NCI-H128 (cell line): ENCODE measurements at regions not wholly inside any gene's neighbourhood (a gene's known extent, or its start where the extent isn't known, plus 50 kb on each side); places are given as distances from the start of the nearest gene placed in this dataset.
"Not testable (repeated sequence)": the region's sequence is repeated elsewhere in the genome, so short reads cannot be mapped to it uniquely, and the experiment has no call there.

ENCODE experiments used
- DNase-seq: peaks from one replicate; lab custom pipeline; 2025; ENCODE audit not compliant: unreplicated experiment; lab: John Stamatoyannopoulos, UW

DNA sequence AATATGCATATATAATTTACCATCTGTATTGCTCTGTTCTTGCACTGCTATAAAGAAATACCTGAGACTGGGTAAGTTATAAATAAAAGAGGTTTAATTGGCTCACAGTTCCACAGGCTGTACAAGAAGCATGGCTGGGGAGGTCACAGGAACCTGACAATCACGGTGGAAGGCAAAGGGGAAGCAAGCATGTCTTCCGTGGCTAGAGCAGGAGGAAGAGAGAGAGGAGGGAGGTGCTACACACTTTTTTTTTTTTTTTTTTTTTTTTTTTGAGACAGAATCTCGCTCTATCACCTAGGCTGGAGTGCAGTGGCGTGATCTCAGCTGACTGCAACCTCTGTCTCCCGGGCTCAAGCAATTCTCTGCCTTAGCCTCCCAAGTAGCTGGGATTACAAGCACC, 150.9 kb upstream of the DTNBP1 start:
- not testable (repeated sequence) for DNase-seq

- DNase-seq = no peak
Observed at GRCh38 chr6:15811107-15811506, 148.3 kb upstream of the DTNBP1 start.

GRCh38 chr6:15810618-15811017, 147.8 kb upstream of the DTNBP1 start:
- no peak for DNase-seq

DNA sequence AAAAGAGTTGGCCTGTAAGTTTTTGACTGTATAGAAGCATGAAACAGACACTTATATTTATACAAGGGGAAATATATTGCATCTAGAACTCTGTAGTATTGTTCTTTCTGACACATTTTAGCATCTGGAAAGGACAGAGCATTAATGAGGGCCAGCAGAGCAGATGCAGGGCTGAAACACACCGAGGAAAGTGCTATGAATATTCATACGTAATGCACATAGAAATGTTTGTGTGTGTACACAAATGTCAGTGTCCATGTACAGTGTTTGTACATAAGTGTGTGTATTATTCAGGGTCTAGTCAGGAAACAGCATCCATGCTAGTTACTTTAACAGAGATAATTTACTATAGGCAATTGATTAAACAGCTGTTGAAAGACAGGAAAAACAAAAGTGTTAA, 146.5 kb upstream of the DTNBP1 start:
- DNase-seq = no peak

DNA sequence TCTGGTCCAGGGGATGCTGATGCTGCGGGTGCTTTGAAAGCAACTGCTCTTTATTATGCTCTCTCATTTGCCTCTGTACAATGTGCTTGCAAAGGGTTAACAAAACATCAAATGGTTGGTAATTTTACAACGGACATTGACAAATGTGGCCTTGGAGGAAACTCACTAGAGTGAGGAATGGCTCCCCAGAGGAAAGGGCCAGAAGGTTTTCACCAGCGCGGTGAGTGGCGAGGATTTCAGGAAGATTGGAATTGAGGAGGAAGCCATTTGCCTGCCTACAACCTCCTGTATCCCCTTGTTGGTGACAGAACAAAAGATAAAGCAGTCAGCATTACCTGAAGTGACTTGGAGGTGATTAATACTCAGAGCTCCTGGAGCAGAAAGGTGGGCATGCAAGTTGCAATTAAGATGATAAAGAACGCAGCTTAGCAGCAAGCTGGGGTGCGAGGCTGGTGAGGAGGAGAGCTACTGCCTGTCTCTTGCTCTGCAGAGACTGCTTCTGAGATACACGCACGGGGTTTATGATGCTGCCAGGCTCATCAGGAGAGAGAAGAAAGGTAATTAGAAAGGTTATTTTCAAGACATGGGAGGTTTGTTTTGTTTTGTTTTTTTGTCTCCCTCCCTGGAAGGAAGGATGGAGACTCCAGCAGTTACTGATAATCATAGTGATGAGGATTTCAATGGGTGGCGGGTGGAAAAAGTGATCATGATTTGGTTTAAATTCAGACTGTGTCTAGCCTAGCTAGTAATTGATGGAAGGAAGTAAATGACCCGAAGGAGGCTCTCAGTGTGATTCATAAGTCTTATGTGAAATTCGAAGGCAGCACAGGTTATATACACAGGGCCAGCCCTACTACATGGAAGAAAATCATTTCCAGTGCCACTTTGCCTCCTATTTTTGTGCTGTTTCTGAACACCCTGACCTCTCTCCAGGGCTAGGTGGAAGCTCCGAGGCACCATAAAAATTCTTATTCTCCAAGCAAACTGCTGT, 141.6 kb upstream of the DTNBP1 start:
- no peak for DNase-seq

- DNase-seq = no peak
Observed at GRCh38 chr6:15802466-15802865, 139.6 kb upstream of the DTNBP1 start.

- DNase-seq = no peak
Observed at GRCh38 chr6:15801912-15802311, 139.1 kb upstream of the DTNBP1 start.

GRCh38 chr6:15800841-15801617, 138.2 kb upstream of the DTNBP1 start:
- no peak for DNase-seq

GRCh38 chr6:15798533-15799255, 135.9 kb upstream of the DTNBP1 start:
- DNase-seq = no peak

GRCh38 chr6:15796844-15797243, 134.0 kb upstream of the DTNBP1 start:
- no peak for DNase-seq

- DNase-seq = no peak
Observed at GRCh38 chr6:15796130-15796771, 133.4 kb upstream of the DTNBP1 start.

GRCh38 chr6:15793826-15794225, 131.0 kb upstream of the DTNBP1 start:
- no peak for DNase-seq

GRCh38 chr6:15793288-15793687, 130.5 kb upstream of the DTNBP1 start:
- DNase-seq = no peak

GRCh38 chr6:15792842-15793241, 130.0 kb upstream of the DTNBP1 start:
- no peak for DNase-seq

DNA sequence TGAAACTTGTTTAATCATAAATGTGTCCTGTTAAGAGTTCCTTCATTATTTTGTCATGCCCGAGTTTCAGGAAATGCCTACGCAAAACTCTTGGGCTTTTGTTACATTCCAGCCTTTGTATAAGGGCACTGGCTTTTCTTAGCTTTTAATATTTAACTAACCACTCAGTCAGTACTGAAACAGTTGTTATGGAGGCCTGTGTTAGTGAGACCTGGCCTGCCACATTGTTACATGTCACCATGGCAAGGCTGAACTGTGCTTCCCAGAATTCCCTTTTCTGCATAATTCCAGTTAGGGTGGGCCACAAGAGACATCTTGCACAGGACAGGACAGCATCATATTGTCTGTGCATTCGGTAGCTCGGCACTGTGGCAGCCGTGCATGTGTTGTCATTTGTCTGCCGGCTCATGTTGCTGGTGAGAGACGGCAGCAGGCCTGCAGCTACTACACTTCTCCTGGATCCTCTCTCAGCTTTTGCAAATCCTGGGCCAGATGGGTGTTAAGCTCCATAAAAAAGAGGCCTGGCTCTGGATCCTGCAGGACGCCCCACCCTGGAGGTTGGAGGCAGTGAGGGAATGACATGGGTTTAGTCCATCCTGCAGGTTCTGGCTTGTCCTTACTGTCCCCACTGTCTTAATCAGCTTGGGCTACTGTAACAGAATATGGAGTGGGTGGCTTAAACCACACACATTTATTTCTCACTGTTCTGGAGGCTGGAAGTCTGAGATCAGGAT, 128.8 kb upstream of the DTNBP1 start:
- no peak for DNase-seq

GRCh38 chr6:15790116-15790515, 127.3 kb upstream of the DTNBP1 start:
- no peak for DNase-seq

DNA sequence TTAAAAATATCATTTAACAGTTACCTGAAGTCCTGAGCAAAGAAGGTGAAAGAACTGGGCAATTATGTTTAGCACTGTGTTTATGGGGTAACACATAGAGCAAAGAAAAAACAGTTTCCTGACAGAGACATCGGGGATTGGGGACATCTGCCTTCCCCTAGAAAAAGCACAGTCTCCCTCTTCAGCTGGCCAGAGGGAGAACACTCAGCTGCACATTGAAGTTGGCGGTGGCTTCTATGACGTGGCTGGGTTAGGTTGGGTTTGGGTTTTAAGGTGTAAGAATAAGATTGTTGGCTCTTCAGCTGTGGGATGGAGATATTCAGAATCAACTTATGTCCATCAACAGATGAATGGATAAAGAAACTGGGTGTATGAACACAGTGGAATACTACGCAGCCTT, 124.0 kb upstream of the DTNBP1 start:
- DNase-seq = no peak

DNA sequence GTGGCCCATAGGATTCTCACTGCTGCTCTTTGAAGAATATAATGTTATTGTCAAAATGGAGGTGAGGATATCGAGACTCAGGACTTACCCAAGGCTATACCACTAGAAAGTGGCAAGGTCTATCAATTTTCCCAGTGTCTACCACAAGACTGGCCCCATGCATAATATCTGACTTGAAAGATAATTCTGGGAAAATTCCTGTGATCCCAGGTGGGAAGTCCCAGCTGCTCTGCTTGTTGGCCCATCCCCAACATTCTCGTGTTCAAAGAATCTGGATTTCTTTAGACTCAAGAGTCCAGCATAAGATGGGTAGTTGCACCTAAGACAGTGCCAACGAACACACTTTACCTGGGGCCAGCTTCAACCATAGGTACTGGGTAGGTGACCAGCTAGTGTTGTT, 120.7 kb upstream of the DTNBP1 start:
- no peak for DNase-seq

GRCh38 chr6:15781890-15782289, 119.1 kb upstream of the DTNBP1 start:
- DNase-seq = no peak

- no peak for DNase-seq
Observed at GRCh38 chr6:15781333-15781732, 118.5 kb upstream of the DTNBP1 start.
